ENCODE measurements at regions not wholly inside any gene's neighbourhood (a gene's known extent, or its start where the extent isn't known, plus 50 kb on each side); places are given as distances from the start of the nearest gene placed in this dataset.
"Not testable (repeated sequence)": the region's sequence is repeated elsewhere in the genome, so short reads cannot be mapped to it uniquely, and the experiment has no call there.

- Histone ChIP-seq H3K27me3 (ENCODE audit: control insufficient read depth, insufficient read depth, low read length) (peaks cover 5% of the 10 kb centered on the region), H3K4me3 (ENCODE audit: low read depth, low read length) (no peak overlapping the region), H3K36me3 (ENCODE audit: control insufficient read depth, insufficient read depth, low read length) (no peaks in the 10 kb centered on the region)
- no peak for DNase-seq (ENCODE audit: low read depth)
- no peak for TF ChIP-seq CTCF (IDR thresholded peaks at IDR 0.05; ENCODE audit: insufficient read depth, low read length, poor library complexity, severe bottlenecking)
These were observed 169.8 kb upstream of the TENM4 start for GRCh38 chr11:79610678-79611077.

GRCh38 chr11:79610139-79610538, 169.3 kb upstream of the TENM4 start:
- no peak overlapping the region for H3K4me3 ChIP-seq (ENCODE audit: low read depth, low read length)
- H3K36me3 ChIP-seq (ENCODE audit: control insufficient read depth, insufficient read depth, low read length): no peaks in the 10 kb centered on the region
- TF ChIP-seq CTCF (IDR thresholded peaks at IDR 0.05; ENCODE audit: insufficient read depth, low read length, poor library complexity, severe bottlenecking): no peak
- no peak for DNase-seq (ENCODE audit: low read depth)
- H3K27me3 ChIP-seq (ENCODE audit: control insufficient read depth, insufficient read depth, low read length): no peaks in the 10 kb centered on the region

GRCh38 chr11:79609511-79609910, 168.7 kb upstream of the TENM4 start:
- Histone ChIP-seq H3K27me3 (ENCODE audit: control insufficient read depth, insufficient read depth, low read length) (no peaks in the 10 kb centered on the region), H3K4me3 (ENCODE audit: low read depth, low read length) (no peak overlapping the region), H3K36me3 (ENCODE audit: control insufficient read depth, insufficient read depth, low read length) (no peaks in the 10 kb centered on the region)
- no peak for DNase-seq (ENCODE audit: low read depth)
- TF ChIP-seq CTCF (IDR thresholded peaks at IDR 0.05; ENCODE audit: insufficient read depth, low read length, poor library complexity, severe bottlenecking): no peak

GRCh38 chr11:79606461-79606860, 165.6 kb upstream of the TENM4 start:
- H3K27me3 ChIP-seq (ENCODE audit: control insufficient read depth, insufficient read depth, low read length); H3K36me3 ChIP-seq (ENCODE audit: control insufficient read depth, insufficient read depth, low read length); H3K4me3 ChIP-seq (ENCODE audit: low read depth, low read length); DNase-seq (ENCODE audit: low read depth): not testable (repeated sequence)

GRCh38 chr11:79600711-79601110, 159.9 kb upstream of the TENM4 start:
- Histone ChIP-seq H3K36me3 (ENCODE audit: control insufficient read depth, insufficient read depth, low read length) (no peaks in the 10 kb centered on the region), H3K27me3 (ENCODE audit: control insufficient read depth, insufficient read depth, low read length) (no peaks in the 10 kb centered on the region), H3K4me3 (ENCODE audit: low read depth, low read length) (no peak overlapping the region)
- no peak for TF ChIP-seq CTCF (IDR thresholded peaks at IDR 0.05; ENCODE audit: insufficient read depth, low read length, poor library complexity, severe bottlenecking)
- no peak for DNase-seq (ENCODE audit: low read depth)

- Histone ChIP-seq H3K27me3 (ENCODE audit: control insufficient read depth, insufficient read depth, low read length) (no peaks in the 10 kb centered on the region), H3K4me3 (ENCODE audit: low read depth, low read length) (no peak overlapping the region), H3K36me3 (ENCODE audit: control insufficient read depth, insufficient read depth, low read length) (no peaks in the 10 kb centered on the region)
- TF ChIP-seq CTCF (IDR thresholded peaks at IDR 0.05; ENCODE audit: insufficient read depth, low read length, poor library complexity, severe bottlenecking): no peak
- no peak for DNase-seq (ENCODE audit: low read depth)
These were observed 154.0 kb upstream of the TENM4 start for GRCh38 chr11:79594834-79595233.
